ENCODE measurements at regions not wholly inside any gene's neighbourhood (a gene's known extent, or its start where the extent isn't known, plus 50 kb on each side); places are given as distances from the start of the nearest gene placed in this dataset.

DNA sequence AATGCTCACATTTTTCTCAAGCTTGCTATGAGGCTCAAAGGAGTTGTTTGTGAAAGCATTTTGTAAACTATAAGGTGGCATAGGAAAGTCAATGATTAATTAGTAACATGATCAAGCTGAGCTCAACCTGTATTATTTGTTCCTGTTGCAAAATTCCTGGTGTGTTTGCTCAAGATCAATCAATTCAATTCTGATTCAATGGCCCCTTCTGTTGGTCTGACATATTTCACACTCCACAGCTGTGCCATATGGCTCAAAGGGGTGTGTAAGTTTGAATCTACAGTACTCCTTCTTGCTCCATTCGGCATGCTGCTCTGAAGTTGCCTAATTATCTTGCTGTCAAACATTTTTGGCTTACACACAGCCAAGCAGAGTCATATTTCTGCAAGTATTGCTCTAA lies 341.6 kb upstream of the LRP1B start:
- TF ChIP-seq POLR2AphosphoS5 (IDR thresholded peaks at IDR 0.05; ENCODE audit: low read depth, low read length), result no peak
- TF ChIP-seq TAF1 (IDR thresholded peaks at IDR 0.05; ENCODE audit: borderline replicate concordance, insufficient read depth, low read length), result no peak
- TF ChIP-seq REST (IDR thresholded peaks at IDR 0.05; ENCODE audit: insufficient read depth in 1 of 2, low read depth in 2 of 2, low read length in 2 of 2), result no peak
- TF ChIP-seq SIN3A (IDR thresholded peaks at IDR 0.05; ENCODE audit: borderline replicate concordance, insufficient read depth, low read length), result no peak
- no peak for TF ChIP-seq FOXP2 (optimal IDR thresholded peaks at IDR 0.05; ENCODE audit: borderline replicate concordance, extremely low read depth, extremely low read length, insufficient read depth)
